ENCODE measurements at regions not wholly inside any gene's neighbourhood (a gene's known extent, or its start where the extent isn't known, plus 50 kb on each side); places are given as distances from the start of the nearest gene placed in this dataset.

- DNase-seq (ENCODE audit: extremely low spot score in 2 of 2) = no peak
- intact Hi-C loops (cut with DNase I) = no loop called here
- no peaks in the 10 kb centered on the region for H3K4me1 ChIP-seq
- no peaks in the 10 kb centered on the region for H3K36me3 ChIP-seq
- TF ChIP-seq POLR2A (IDR thresholded peaks at IDR 0.05) = no peak
- H3K27me3 ChIP-seq = no peaks in the 10 kb centered on the region
- H3K4me3 ChIP-seq = no peak overlapping the region
- H3K9me3 ChIP-seq = no peaks in the 10 kb centered on the region
- no peak overlapping the region for H3K27ac ChIP-seq
Observed at GRCh38 chr12:34294671-34295365, 272.5 kb downstream of the ALG10 start.

DNA sequence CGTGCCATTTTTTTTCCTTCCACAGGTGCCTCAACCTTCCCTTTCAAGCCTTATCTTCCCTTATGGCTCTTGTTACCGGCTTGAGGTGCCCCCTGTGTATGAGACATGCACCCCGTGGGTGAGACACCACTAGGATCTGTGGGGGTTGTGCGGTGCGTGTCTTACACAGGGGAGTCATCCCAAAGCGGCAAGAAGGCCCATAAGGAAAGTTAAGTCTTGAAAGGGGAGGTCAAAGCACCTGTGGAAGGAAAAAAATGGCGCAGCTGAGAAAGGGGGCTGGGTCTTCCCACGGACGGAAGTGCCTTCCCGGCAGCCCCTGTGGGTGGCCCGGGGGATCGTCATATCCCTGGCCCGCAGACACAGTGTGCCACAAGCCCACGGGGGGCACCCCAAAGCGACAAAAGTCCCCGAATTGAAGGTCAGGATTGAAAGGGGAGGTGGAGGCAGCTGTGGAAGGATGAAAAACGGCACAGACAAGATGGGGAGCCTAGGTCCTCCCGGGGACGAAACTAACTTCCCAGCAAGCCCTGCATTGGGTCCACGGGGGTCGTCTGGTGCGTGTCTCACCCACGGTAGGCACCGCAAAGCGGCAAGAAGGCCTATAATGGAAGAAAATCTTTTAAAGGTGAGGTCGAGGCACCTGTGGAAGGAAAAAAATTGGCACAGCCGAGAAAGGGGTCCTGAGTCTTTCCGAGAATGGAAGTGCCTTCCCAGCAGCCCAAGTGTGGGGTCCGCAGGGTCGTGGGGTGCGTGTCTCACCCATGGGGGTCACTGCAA is 273.3 kb downstream of the ALG10 start:
- Histone ChIP-seq H3K9me3 (no peaks in the 10 kb centered on the region), H3K36me3 (no peaks in the 10 kb centered on the region), H3K27me3 (no peaks in the 10 kb centered on the region), H3K4me1 (no peaks in the 10 kb centered on the region), H3K4me3 (no peak overlapping the region), H3K27ac (no peak overlapping the region)
- no peak for DNase-seq (ENCODE audit: extremely low spot score in 2 of 2)
- intact Hi-C loops (cut with DNase I) = no loop called here
- TF ChIP-seq POLR2A (IDR thresholded peaks at IDR 0.05) (no peak), POLR2AphosphoS5 (IDR thresholded peaks at IDR 0.05; ENCODE audit: insufficient read depth in 1 of 2, low read depth in 1 of 2) (no peak)
- TF ChIP-seq, protein P1, sequence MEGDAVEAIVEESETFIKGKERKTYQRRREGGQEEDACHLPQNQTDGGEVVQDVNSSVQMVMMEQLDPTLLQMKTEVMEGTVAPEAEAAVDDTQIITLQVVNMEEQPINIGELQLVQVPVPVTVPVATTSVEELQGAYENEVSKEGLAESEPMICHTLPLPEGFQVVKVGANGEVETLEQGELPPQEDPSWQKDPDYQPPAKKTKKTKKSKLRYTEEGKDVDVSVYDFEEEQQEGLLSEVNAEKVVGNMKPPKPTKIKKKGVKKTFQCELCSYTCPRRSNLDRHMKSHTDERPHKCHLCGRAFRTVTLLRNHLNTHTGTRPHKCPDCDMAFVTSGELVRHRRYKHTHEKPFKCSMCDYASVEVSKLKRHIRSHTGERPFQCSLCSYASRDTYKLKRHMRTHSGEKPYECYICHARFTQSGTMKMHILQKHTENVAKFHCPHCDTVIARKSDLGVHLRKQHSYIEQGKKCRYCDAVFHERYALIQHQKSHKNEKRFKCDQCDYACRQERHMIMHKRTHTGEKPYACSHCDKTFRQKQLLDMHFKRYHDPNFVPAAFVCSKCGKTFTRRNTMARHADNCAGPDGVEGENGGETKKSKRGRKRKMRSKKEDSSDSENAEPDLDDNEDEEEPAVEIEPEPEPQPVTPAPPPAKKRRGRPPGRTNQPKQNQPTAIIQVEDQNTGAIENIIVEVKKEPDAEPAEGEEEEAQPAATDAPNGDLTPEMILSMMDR (IDR thresholded peaks at IDR 0.05) = no peak

DNA sequence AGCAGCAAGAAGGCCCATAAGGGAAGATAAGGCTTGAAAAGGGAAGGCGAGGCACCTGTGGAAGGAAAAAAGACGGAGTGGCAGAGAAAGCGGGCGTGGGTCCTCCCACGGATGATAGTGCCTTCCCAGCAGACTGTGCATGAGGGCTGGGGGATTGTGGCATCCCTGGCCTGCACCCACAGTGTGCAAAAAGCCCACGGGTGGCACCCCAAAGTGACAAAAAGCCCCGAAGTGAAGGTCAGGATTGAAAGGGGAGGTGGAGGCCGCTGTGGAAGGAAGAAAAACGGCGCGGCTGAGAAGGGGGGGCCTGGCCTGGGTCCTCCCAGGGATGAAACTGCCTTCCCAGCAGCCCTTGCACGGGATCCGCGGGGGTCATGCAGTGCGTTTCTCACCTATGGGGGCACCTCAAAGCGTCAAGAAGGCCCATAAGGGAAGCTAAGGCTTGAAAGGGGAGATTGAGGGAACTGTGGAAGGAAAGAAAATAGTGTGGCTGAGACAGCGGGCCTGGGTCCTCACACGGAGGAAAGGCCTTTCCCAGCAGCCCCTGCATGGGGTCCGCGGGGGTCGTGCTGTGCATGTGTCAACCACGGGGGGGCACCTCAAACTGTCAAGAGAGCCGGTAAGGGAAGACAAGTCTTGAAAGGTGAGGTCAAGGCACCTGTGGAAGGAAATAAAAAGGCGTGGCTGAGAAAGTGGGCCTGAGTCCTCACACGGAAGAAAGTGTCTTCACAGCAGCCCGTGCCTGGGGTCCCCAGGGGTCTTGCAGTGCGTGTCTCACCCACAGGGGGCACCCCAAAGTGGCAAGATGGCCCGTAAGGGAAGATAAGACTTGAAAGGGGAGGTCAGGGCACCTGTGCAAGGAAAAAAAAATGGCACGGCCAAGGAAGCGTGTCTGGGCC is 274.1 kb downstream of the ALG10 start:
- Histone ChIP-seq H3K36me3 (no peaks in the 10 kb centered on the region), H3K9me3 (no peaks in the 10 kb centered on the region), H3K27me3 (no peaks in the 10 kb centered on the region), H3K4me3 (no peak overlapping the region), H3K4me1 (no peaks in the 10 kb centered on the region), H3K27ac (no peak overlapping the region)
- TF ChIP-seq POLR2A (IDR thresholded peaks at IDR 0.05) (no peak), POLR2AphosphoS5 (IDR thresholded peaks at IDR 0.05; ENCODE audit: insufficient read depth in 1 of 2, low read depth in 1 of 2) (no peak)
- TF ChIP-seq, protein P1 (IDR thresholded peaks at IDR 0.05) = no peak
- DNase-seq (ENCODE audit: extremely low spot score in 2 of 2) = no peak
- intact Hi-C loops (cut with DNase I) = no loop called here

DNA sequence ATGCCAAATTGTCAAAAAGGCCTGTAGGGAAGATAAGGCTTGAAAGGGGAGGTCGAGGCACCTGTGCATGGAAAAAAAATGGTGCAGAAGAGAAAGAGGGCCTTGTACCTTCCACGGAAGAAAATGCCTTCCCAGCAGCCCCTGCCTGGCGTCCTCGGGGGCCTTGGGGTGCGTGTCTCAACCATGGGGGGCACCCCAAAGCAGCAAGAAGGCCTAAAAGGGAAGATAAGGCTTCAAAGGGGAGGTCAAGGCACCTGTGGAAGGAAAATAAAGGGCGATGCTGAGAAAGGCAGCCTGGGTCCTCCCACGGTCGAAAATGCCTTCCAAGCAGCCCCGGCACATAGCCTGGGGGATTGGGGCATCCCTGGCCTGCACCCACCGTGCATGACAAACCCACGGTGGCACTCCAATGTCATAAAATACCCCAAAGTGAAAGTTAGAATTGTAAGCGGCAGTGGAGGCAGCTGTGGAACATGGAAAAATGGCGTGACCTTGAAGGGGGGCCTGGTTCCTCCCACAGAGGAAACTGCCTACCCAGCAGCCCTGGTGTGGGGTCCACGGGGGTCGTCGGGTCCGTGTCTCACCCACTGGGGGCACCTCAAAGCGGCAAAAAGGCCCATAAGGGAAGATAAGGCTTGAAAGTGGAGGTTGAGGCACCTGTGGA is 275.0 kb downstream of the ALG10 start:
- H3K4me1 ChIP-seq = no peaks in the 10 kb centered on the region
- H3K27ac ChIP-seq = no peak overlapping the region
- DNase-seq (ENCODE audit: extremely low spot score in 2 of 2) = no peak
- no peaks in the 10 kb centered on the region for H3K27me3 ChIP-seq
- intact Hi-C loops (cut with DNase I) = no loop called here
- no peaks in the 10 kb centered on the region for H3K36me3 ChIP-seq
- H3K4me3 ChIP-seq = no peak overlapping the region
- TF ChIP-seq POLR2AphosphoS5 (IDR thresholded peaks at IDR 0.05; ENCODE audit: insufficient read depth in 1 of 2, low read depth in 1 of 2) (no peak), POLR2A (IDR thresholded peaks at IDR 0.05) (no peak)
- TF ChIP-seq, protein P1 (IDR thresholded peaks at IDR 0.05) = no peak
- no peaks in the 10 kb centered on the region for H3K9me3 ChIP-seq

- Histone ChIP-seq H3K4me3 (no peak overlapping the region), H3K4me1 (no peaks in the 10 kb centered on the region), H3K27me3 (no peaks in the 10 kb centered on the region), H3K27ac (no peak overlapping the region), H3K36me3 (no peaks in the 10 kb centered on the region), H3K9me3 (no peaks in the 10 kb centered on the region)
- no peak for TF ChIP-seq POLR2A (IDR thresholded peaks at IDR 0.05)
- no peak for TF ChIP-seq POLR2AphosphoS5 (IDR thresholded peaks at IDR 0.05; ENCODE audit: insufficient read depth in 1 of 2, low read depth in 1 of 2)
- TF ChIP-seq, protein P1 (IDR thresholded peaks at IDR 0.05) = no peak
- intact Hi-C loops (cut with DNase I) = no loop called here
- DNase-seq (ENCODE audit: extremely low spot score in 2 of 2) = no peak
Observed at GRCh38 chr12:34297790-34298164, 275.5 kb downstream of the ALG10 start.

Data from vagina (tissue), 2 donors.